SHP77 treated with DMSO at 0.1 percent for 48 hours (cell line): ENCODE measurements at regions not wholly inside any gene's neighbourhood (a gene's known extent, or its start where the extent isn't known, plus 50 kb on each side); places are given as distances from the start of the nearest gene placed in this dataset.
"Not testable (repeated sequence)": the region's sequence is repeated elsewhere in the genome, so short reads cannot be mapped to it uniquely, and the experiment has no call there.

Source experiments
- DNase-seq: peaks from one replicate; lab custom pipeline; 2025; lab: John Stamatoyannopoulos, UW

DNA sequence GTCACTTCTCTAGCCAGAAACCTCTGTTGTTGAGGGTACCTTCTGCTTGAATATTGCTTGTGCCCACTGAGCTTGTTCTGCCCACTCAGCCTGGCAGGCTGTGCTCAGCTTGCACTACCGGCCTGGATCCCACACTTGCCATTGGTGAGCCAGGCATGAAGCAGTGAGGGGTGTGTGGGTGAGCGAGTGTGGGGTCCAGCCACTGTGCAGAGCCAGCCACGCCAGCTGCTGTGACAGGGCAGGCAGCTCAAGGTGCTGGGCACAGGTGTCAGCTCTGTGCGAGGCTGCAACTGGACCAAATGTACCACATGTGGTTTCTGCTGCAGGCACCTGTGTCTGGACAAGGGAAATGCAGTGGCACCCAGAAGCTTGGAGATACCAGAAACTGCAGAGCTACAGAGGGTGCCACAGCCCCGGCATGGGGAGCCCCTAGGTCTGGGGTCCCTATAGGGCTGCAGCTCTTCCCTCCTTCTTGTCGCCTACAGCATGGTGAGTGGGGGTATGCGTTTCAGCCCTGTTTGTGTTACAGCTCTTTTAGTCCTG lies 305.1 kb upstream of the RIOK2 start:
- no peak for DNase-seq

DNA sequence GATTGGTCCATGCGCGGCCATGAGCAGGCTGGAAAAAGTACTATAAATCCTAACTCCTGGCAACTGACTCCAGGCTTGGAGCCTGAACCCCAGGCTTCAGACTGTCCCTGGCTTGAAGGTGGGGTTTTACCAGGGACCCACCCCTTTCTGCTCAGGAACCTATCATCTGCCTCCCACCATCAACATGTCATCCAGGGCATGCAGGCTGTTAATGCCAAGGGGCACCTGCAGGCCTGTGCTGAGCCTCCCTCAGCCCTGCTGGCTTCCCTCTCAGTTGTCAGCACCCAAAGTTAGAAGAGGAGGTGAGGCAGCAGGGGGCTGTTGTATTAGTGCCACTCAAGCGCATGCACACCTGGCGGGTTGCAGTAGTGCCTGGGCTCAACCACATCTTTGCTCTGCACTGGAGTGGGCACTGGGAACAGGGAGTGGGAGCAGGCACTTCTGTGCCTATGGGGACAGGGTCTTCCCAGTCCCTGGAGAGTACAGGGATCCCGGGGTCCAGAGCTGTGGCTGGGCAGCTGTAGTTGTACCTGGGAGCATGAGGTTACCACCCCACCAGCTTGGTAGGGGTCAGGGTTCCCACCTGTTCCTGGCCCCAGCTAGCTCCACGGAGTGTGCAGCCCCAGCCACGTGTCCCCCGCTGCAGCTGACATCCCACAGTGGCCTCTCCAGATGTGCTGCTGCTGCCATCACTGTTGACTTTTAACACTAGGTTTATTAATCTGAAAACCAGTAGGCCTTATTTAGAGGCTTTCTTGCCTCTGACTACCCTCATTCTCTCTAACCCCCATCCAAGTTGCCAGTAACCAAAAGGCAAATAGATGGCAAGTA lies 306.2 kb upstream of the RIOK2 start:
- DNase-seq: no peak

DNA sequence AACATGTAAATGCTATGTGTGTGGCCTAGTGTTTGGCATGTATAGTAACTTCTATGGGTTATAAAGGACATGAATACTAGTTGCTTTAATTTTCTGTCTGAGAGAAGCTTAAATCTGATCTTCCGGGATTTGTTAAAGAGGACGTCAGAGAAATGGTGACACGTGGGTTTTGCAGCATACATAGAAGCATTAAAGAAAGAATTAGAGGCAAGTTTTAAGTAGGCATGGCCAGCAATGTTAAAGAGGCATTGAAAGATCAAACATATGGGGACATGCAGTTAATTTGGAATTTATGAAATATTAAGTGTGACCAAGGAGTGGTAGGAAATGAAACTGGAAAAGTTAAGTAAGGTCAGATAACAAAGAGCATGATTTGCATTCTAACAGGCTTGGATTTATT lies 311.4 kb upstream of the RIOK2 start:
- no peak for DNase-seq

DNA sequence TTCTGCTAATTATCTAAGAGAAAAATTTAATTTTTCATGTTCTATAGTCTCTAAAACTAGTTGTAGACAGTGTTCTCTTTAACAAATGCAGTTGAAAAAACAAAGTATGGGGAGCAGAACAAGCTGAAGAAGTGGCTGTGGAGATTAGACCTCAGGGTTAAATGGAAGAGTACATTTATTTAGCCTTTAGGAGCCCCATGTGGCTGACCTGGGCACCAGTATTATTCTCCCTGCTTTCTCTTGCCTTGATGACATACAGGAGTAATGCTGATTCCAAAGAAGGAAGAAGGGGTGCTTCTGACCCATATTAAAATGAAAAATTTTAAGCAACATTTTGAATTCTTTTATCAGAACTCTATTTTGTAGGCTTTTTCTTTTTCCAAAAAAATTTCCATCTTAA lies 312.3 kb upstream of the RIOK2 start:
- no peak for DNase-seq

DNA sequence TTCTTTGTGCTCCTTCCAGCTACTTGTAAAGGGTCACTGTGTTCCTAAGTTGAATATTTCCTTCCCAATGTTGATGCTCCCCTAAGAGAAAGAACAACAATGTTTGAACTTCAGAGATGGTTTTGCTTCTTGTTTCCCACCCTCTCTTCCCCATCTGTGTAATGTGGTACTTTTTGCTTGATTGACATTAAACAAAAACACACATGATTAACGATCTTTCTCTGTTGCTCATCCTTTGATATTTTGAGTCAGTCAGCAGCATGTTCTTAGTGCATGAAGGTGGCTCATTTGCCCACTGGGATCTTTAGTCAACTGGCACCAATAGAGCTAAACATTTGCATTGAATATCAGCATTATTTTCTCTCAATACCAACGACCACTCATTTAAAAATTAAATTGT lies 313.0 kb upstream of the RIOK2 start:
- no peak for DNase-seq

DNA sequence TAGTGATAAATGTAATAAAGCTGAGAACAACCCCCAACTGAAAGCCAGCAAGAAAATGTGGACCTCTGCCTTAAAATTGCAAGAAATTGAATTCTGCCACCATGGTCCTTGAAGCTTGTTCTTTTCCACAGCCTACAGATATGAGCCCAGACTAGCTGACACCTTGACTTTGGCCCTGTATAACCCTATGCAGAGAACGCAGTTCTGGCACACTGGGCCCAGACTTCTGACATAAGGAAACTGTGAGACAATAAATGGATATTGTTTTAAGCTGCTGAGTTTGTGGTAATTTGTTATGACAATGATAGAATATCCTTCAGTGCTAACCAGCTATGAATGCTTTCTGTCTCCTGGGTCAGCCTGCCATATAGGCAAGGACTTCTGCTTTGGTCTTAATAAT lies 315.6 kb upstream of the RIOK2 start:
- no peak for DNase-seq

DNA sequence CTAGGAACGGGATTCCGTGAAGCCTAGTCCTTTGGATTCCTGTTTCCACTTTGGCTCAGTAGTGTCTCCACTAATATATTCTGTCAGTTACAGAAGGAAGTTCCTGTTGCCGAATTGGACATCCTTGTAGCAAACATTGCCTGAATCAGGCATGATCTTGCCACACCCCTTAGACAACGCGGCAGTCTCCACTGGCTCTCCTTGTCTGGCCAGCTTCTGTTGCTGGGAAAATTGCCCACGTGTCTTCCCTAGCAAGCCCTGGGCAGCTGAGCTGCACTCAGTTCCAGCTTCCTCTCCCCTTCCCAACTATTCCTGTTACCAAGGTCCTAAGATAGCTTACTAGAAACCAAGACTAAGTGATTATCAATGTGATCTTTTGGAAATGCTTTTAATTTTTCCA lies 316.6 kb upstream of the RIOK2 start:
- no peak for DNase-seq

DNA sequence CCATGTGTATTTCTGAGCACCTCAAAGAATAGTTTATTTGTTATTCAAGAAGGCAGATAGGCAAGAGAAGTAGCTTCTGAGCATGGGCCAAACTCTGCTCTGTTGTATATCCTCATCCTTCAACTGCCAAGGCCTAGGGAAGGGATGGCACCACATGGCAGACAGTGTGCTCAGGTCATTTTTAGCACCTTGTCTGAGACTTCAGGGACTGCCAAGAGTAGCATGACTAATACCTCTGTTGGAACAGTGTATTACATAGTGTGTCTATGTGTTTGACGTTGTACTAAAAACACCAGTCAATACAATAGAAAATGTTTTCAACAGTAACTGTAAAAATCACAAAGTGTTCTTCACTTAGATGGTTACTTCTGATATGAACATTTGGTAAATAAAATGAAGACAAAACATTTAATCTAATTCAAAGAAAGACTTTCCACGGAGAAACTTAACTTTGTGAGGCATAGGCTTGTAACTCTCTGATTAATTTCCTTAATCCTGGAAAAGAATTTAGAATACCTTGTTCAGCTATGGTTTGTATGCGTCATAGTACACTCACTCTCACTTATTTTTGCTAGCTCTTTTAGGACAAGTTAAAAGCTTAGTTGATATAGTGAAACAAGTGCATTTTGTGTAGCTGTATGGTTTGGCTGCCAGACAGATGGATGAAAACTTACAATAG lies 318.4 kb upstream of the RIOK2 start:
- DNase-seq: no peak

DNA sequence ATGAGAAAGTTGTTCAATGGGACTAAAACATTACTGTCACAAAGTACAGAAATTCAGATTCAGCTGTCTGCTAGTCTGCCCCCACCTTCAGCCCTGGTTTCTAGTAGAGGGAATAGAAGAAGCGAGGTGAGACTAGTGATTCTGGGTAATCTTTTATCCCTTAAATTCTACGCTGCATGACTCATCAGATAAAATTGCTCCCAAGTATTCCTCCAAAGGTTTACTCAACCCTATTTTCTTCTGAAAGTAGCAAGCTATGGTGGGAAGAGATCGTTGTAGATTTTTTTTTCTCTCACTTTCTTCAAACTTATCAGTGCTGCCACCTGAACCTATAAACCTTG lies 318.9 kb upstream of the RIOK2 start:
- DNase-seq: no peak

DNA sequence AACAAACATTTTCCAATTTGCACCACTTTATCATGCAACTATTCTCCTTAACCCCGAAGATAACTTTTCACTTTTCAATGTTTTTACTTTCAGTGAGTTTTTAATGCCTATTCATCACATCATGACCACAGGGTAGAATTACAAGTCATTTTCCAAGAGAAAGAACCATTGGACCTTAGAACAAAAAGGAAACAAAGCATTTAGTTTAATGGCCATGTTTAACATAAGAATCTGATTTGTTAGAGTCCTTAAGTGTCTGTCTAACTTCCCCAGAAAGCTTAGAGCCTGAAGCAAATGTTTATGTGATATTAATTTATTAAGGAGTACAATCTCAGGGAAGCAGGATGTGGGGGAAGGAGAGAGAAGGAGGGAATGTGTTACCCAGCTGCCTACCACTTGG lies 325.8 kb upstream of the RIOK2 start:
- DNase-seq: no peak

DNA sequence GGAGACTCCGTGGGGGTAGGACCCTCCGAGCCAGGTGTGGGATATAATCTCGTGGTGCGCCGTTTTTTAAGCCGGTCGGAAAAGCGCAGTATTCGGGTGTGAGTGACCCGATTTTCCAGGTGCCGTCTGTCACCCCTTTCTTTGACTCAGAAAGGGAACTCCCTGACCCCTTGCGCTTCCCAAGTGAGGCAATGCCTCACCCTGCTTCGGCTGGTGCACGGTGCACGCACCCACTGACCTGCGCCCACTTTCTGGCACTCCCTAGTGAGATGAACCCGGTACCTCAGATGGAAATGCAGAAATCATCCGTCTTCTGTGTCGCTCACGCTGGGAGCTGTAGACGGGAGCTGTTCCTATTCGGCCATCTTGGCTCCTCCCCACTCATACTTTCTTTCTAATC lies 336.5 kb upstream of the RIOK2 start:
- DNase-seq: not testable (repeated sequence)

DNA sequence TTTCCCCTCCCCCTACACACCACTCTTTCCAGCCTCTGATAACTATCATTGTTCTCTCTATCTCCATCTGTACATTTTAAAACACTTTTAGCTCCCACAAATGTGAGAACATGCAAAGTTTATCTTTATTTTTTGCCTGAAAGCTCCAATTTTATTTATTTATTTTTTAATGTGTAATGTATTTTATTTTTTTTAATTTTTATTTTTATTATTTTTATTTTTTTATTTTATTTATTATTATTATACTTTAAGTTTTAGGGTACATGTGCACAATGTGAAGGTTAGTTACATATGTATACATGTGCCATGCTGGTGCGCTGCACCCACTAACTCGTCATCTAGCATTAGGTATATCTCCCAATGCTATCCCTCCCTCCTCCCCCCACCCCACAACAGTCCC lies 340.3 kb upstream of the RIOK2 start:
- DNase-seq: not testable (repeated sequence)

DNA sequence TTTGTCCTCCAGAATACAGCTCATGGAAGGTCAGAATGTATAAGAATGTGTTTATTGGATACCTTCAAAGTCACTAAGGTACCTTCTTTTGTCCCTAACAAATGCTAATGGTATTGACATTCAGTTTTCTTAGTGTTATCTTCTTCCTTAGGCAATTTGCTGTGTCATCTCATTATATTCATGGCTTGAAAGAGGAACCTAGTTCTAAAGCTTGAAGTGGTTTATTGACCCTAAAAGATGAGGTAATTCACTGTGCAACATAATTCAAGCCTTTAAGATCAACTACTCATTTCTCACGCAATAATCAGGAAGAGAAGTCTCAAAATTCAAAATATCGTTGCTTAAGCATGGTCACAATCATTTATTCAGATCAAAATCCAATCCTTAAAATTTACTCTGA lies 342.7 kb upstream of the RIOK2 start:
- no peak for DNase-seq

DNA sequence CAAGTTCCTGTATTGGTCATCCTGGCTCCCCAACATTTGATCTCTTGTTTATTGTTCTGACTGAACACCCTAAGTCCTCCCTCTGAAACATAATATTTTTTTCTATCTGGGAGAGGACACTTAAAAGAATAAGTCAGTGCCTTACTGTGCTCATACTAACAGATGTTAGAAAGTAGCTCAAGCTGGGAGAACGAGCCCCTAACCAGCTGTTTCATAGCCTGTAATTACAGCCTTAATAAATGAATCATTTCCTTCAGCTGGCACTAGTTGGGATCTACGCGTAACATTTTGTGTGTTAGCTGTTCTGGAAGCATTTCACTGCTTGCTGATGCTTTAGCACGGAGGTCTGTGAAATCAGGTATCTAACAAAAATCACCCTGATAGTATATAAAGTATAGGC lies 345.9 kb upstream of the RIOK2 start:
- no peak for DNase-seq

DNA sequence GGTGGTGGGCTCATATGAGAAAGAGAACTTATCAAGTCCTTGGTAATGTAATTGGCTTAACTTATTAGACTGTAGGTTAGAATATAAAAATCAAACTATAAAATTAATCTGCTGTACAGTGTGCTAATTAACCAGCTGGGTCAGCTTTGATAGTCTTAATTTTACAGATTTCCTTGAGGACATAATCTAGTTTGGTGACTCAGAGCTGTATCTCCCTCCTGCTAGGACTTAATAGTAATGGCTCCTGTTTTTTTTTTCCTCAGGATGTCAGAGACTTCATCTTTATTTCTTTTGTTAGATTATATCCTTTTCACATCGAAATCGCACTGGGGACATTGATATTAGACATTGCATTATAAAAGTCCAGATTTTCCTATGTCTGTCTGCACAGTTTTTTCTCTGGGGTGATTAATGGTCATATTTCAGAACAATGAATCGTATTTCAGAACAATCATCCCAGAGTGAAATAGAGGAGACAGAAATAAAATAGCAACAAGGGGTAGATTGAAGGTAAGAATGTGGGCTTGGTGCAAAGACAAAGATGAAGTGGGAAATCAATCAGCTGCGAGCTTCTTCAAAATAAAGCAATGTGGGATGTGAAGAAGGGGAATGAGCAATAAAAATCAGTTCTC lies 346.4 kb upstream of the RIOK2 start:
- DNase-seq: no peak

DNA sequence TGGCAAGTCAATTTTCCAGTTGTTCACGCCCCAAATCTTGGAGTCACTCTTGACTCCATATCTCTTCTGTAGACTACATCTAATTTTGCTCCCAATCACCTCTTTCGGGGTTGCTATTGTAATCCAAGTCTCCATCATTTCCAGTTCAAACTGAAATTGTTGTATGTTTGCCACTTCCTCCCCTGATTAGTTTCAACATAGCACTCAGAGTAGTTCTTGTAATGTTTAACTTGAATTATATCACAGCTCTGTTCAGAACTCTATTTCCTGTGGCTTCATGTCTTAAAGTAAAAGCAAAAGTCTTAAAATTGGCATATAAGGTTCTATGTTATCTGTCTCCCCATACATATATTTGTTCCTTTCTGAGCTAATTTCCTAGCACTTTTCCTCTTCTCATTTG lies 348.5 kb upstream of the RIOK2 start:
- DNase-seq: no peak

DNA sequence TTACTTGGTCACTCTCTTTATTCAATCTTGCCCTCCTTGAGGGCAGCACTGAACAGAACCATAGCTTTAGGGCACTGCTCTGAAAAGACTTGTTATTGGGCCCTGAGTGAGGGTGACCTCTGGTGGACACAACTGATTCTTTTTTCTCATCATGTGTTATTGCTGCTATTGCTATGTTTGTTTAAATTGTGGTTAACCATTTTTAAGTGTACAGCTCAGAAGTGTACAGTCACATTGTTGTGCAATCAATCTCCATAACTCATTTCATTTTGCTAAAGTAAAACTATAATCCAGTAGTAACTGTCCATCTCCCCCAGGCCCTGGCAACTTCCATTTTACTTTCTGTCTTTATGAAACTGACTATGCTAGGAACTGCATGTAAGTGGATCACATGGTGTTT lies 351.1 kb upstream of the RIOK2 start:
- peak; percentile 38 for DNase-seq

DNA sequence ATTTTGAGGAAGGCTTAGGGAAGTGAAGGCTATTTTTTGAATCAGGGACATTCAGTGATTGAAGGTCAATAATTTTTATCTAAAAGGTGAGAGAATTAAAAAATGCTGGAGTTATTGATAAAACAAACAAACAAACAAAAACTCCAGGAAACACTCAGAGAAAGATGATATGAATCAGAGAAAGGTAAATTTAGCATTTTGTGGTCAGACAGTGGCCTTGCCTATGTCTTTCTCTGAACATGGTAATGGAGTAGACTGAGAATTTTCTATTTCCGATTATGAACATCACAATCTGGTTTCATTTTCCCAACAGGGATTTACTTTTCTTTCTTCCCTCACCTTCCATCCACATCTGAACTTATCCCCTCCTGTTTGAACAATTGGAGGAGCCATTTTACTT lies 353.6 kb upstream of the RIOK2 start:
- DNase-seq: no peak

DNA sequence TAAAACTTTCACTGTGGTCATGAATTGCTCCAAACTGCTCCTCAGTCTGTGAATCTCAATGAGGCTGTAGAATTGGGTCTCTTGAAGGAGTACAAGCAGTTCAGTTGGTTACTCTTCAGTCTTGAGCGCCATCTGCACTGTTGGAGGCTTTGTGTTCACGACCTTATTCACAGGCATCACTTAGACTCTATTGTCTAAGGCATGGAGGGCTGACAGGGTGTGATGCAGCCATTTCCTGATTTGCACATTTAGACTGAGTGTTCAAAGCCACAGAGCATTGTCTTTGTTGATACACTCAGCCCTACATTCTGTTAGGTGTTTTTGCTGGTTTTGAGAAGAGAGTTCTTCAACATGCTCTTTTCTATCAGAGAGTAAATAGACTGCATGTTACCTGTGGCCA lies 355.9 kb upstream of the RIOK2 start:
- no peak for DNase-seq

DNA sequence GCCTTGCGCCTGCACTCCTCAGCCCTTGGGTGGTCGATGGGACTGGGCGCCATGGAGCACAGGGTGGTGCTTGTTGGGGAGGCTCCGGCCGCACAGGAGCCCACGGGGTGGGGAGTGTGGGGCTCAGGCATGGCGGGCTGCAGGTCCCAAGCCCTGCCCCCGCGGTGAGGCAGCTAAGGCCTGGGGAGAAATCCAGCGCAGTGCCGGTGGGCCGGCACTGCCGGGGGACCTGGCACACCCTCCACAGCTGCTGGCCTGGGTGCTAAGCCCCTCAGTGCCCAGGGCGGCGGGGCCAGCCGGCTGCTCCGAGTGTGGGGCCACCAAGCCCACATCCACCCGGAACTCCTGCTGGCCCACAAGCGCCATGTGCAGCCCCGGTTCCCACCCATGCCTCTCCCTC lies 358.8 kb upstream of the RIOK2 start:
- DNase-seq: no peak

DNA sequence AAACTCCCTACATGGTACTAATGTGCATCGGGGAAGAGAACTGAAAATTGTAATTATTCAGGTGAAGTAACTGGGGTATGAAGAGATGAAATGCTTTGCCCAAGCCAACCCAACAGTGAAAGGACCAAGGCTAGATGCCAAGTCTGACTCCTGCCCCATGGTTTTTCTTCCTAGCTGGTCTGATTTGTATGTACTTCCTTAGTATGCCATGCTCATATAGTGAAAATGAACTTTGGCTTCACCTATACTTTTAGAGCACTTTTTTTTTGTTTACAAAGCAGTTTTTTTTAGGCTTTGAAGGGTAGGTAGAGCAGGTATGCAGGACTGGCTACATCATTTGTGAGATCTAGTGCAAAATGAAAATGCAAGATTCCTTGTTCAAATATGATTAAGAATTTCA lies 359.4 kb upstream of the RIOK2 start:
- no peak for DNase-seq

DNA sequence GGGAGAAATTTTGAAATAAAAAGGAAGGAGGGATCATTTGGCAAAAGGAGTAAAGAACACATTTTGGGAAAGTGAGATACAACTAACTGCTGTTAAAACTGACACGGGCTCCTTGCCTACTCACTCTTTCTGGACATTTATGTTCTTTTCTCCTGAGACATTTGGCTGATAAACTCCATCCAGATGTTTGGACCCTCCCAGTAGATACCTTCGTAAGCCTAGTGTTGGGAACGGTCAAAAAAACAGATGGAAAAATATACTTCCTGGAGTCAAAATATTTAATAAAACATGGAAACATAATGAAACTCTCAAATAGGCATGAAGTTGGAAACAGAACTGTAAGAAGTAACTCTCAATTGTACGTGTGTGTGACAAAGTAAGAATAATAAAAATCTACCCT lies 360.1 kb upstream of the RIOK2 start:
- no peak for DNase-seq

DNA sequence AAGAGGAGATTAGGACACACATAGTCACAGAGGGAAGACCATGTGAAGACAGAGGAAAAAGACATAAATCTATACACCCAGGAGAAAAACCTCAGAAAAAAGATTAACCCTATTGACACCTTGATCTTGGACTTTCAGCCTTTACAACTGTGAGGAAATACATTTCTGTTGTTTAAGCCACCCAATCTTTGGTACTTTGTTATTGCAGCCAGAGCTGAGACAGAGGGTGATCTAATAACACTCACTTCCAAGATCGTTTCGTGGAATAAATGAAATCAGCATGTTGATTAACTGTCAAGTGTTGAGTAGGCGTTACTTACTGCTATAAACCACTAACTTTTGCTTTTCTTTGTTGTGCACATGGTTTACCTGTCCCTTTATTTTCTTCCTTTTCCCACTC lies 361.2 kb upstream of the RIOK2 start:
- DNase-seq: no peak
